GM21786 (cell line): ENCODE measurements at regions not wholly inside any gene's neighbourhood (a gene's known extent, or its start where the extent isn't known, plus 50 kb on each side); places are given as distances from the start of the nearest gene placed in this dataset.
A peak's percentile ranks its signal among the peaks of the same experiment; 100 is the strongest.

Experiments used
- ATAC-seq: cut with Tn5 transposase; IDR thresholded peaks from one replicate; pipeline ENCODE4 v1.9.1; 2021; ENCODE audit not compliant: unreplicated experiment

DNA sequence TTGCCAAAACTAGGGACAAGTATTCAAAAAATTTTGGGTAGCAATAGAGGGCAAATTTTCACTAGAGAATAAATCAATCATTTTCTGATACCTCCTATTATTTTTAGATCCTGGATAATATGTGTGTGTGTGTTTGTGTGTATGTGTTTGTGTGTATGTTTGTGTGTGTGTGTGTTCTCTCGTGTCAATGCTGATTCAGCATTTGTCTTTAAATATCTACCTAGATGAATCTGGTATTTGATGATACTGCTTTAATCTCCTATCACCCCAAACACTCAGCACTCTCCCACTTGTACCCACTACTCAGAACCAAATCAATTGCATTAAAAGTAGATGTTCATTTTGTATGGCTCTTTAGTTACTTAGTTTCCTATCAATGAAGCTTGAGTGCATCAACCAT lies 101.3 kb upstream of the NPFFR2 start:
- no peak for ATAC-seq

GRCh38 chr4:71932941-71933340 lies 98.9 kb upstream of the NPFFR2 start:
- no peak for ATAC-seq

- ATAC-seq: no peak
These were observed 93.0 kb upstream of the NPFFR2 start for GRCh38 chr4:71938776-71939175.

GRCh38 chr4:71941001-71941400 lies 90.8 kb upstream of the NPFFR2 start:
- ATAC-seq: no peak

DNA sequence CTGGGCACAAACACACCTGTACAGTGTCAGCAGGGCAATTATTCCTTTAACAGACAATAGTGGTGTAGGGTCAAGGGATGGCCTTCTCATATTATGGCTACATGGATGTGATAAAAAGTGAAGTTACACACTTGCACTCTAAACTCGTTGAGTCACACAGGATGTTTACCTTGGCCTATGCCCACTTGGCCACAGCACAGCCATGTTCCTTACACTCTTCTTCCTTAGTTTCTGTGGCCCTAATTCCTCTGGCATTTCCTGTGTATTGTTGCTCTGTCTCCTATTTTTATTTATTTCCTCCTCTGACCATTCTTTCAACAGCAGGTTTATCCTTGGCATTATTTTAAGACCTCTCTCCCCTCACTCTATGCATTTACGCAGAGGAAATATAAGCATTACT lies 86.8 kb upstream of the NPFFR2 start:
- ATAC-seq: no peak

GRCh38 chr4:71945791-71946190 lies 86.0 kb upstream of the NPFFR2 start:
- ATAC-seq: peak; percentile 69

- no peak for ATAC-seq
These were observed 72.8 kb upstream of the NPFFR2 start for GRCh38 chr4:71958978-71959377.

DNA sequence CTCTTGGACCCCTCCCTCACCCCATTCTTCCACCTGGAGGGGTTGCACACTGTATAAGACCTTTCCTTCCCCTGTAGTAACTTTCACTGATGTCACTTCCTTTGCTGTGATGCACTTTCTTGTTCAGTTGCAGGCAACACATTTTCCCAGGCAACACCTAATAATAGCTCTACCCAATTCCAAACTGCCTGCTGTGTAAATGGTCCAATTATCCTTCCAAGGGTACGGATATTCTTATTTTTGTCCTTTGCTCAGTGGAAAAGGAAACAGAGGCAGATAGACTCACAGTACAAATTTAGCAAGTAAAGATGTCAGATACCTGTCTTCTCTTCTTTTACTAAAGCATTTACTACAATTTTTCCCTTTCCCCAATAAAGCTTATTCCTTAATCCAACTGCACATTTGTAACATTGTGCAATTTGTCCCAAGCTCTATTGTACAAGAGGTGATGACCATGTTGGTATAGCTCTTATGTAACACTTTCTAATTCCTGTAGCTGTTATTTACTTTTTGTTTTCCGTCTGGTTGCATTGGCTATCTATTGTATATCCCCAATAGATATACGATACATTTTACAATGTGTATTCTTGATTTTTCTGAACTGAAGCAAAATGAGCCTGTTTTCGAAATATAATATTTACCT lies 69.1 kb upstream of the NPFFR2 start:
- no peak for ATAC-seq

DNA sequence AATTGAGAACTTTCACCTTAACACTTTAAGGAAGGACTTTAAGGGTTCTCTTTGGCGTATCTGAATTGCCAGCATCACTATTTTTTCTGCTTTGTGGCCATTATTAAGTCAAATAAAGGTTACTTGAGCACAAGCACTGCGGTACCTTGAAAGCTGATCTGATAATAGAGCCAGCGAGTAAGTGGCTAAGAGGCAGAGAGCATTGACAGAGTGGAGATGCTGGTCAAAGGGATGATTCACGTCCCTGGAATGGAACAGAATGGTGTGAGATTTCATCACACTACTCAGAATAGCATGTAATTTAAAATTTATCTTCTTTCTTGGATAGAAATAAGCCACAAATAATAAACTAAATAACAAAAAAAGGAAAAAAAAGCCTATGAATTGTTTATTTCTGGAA lies 57.1 kb upstream of the NPFFR2 start:
- no peak for ATAC-seq

- ATAC-seq: no peak
These were observed 55.3 kb upstream of the NPFFR2 start for GRCh38 chr4:71976523-71976922.

DNA sequence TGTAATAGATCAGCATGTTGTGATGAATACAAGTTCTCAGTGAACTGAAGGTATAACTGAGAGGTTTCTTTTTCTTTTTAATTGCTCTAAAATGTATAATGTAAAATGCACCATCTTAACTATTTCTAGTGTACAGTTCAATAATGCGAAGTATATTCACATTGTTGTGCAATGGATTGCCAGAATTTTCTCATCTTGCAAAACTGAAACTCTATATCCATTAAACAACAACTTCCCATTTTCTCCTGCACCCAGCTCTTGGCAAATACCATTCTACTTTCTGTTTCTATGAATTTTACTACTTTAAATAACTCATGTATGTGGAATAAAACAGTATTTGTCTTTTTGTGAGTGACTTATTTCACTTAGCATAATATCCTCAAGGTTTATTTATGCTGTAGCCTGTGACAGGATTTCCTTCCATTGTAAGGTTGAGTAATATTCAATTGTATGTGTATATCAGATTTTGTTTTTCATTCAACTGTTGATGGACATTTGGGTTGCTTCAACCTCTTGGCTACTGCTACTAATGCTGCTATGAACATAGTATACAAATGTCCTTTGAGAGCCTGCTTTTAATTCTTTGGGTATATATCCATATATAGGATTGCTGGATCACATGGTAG lies 53.5 kb upstream of the NPFFR2 start:
- no peak for ATAC-seq

GRCh38 chr4:71980976-71981375 lies 50.8 kb upstream of the NPFFR2 start:
- no peak for ATAC-seq
